Spleen (tissue), 7 donors: ENCODE measurements at regions not wholly inside any gene's neighbourhood (a gene's known extent, or its start where the extent isn't known, plus 50 kb on each side); places are given as distances from the start of the nearest gene placed in this dataset.

Source experiments
- CTCF ChIP-seq, 11 experiments: fragments of 200-600 bp in 7 of 11; fragments of 450-650 bp in 4 of 11; sonication (generic) in 4 of 11; IDR thresholded peaks in 8 of 11; conservative IDR thresholded peaks in 3 of 11; 1 replicate in 7 of 11; 2 replicates in 4 of 11; pipeline versions ENCODE4 v1.4.0 to v1.8.0; 2016 to 2021; ENCODE audit warnings: antibody characterized with exemption in 11 of 11, inconsistent platforms in 4 of 11, mild to moderate bottlenecking in 1 of 11
- POLR2A ChIP-seq, 3 donors: fragments of 450-650 bp; IDR thresholded peaks; one replicate each; pipeline ENCODE4 v1.5.1; 2017; ENCODE audit warnings: antibody characterized with exemption in 3 of 3, mild to moderate bottlenecking in 1 of 3
- POLR2AphosphoS5 ChIP-seq, 3 donors: sonication (generic); formaldehyde crosslinking; IDR thresholded peaks; one replicate each; pipeline ENCODE4 v1.5.1; 2017; ENCODE audit warnings: antibody characterized with exemption in 3 of 3
- donor health status: DM: no; HTN: no; CAD: no; lungs with moderate emphysema.
- donor health status: DM: no; HTN: no; CAD: no.
- donor health status: DM: no; HTN: no; CAD: no.

DNA sequence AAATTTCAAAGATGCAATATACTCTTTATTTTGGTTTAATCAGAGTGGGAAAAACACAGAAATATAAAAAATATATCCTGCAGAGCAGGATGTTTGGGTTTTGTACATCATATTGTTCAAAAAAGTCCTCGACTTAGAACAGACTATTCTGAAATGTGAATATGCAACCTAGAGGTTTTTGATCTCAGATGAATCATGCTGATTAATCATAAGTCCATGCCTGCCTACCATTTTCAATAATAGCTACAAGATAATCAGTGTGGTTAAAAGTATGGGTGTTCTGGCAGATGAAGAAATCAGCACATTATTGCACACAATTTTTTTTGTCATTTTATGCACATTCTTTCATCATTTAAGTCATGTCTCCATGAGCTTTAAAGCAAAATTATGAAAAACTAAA lies 1261.0 kb upstream of the NXPH2 start:
- TF ChIP-seq CTCF (IDR thresholded peaks at IDR 0.05 in 8 of 11, conservative IDR thresholded peaks at IDR 0.05 in 3 of 11) (no peak), POLR2A (IDR thresholded peaks at IDR 0.05) (no peak), POLR2AphosphoS5 (IDR thresholded peaks at IDR 0.05) (no peak)
